ENCODE measurements at regions not wholly inside any gene's neighbourhood (a gene's known extent, or its start where the extent isn't known, plus 50 kb on each side); places are given as distances from the start of the nearest gene placed in this dataset.
A peak's percentile ranks its signal among the peaks of the same experiment; 100 is the strongest.

DNA sequence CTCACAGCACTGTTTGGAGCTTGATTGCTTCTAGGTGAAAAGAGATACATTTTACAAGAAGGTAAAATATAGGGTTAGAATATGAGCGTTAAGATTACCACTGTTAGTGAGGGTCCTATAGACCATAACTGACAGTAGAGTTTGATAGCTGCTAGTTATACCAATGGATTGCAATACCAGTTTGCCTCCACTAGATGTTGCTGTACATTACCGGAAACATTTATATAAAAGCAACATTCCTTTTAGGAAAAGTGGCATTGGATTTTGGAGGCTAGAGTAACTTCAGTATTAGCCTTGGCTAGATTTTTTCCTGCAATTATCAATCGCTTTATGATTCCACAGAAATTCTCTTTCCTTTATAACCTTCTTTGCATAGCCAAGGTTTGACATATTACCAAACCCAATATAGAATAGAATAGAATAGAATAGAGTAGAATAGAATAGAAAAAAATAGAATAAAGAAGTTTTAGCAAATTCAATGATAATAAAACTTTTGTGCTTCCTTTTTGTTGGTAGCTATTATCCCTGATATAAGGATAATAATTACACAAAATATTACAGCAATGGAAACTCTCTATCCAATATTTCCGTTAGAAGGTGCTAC is 1093.6 kb upstream of the ALCAM start:
- Histone ChIP-seq H3K4me1 (no peaks in the 10 kb centered on the region), H3K9me3 (peaks cover 14% of the 10 kb centered on the region), H3K27me3 (ENCODE audit: insufficient read depth in 3 of 3, low read length in 2 of 3) (no peaks in the 10 kb centered on the region), H3K4me3 (no peak overlapping the region), H3K27ac (no peak overlapping the region), H3K36me3 (ENCODE audit: insufficient read depth in 1 of 2, low read depth in 1 of 2) (no peaks in the 10 kb centered on the region)
- WGBS, 3 donors = 64 to 80% (median 65%) methylated on average over 4 of the region's 4 CpGs
- TF ChIP-seq, protein P1, sequence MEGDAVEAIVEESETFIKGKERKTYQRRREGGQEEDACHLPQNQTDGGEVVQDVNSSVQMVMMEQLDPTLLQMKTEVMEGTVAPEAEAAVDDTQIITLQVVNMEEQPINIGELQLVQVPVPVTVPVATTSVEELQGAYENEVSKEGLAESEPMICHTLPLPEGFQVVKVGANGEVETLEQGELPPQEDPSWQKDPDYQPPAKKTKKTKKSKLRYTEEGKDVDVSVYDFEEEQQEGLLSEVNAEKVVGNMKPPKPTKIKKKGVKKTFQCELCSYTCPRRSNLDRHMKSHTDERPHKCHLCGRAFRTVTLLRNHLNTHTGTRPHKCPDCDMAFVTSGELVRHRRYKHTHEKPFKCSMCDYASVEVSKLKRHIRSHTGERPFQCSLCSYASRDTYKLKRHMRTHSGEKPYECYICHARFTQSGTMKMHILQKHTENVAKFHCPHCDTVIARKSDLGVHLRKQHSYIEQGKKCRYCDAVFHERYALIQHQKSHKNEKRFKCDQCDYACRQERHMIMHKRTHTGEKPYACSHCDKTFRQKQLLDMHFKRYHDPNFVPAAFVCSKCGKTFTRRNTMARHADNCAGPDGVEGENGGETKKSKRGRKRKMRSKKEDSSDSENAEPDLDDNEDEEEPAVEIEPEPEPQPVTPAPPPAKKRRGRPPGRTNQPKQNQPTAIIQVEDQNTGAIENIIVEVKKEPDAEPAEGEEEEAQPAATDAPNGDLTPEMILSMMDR (IDR thresholded peaks at IDR 0.05) = peak; percentile 36
- intact Hi-C loops (cut with DNase I) = no loop called here
- ATAC-seq = no peak
- no peak for DNase-seq

DNA sequence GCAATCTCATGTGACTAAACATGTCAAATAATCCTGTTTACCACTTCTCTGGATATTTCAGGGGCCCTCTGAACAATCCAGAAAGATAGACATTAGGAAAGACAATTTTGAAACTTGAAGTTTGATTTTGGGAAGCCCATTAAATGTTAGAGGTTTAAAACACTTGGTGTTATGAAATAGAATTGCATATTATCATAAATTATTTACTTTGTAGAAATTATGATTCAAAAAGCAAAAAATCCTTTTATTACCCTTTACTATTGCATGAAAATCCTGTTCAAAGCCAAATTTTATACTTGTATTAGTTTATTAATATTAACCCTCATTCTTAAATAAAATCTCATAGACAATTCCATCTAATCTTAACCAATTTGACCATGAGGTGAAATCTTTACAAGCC is 1091.5 kb upstream of the ALCAM start:
- Histone ChIP-seq H3K4me3 (no peak overlapping the region), H3K9me3 (peaks cover 14% of the 10 kb centered on the region), H3K4me1 (no peaks in the 10 kb centered on the region), H3K36me3 (ENCODE audit: insufficient read depth in 1 of 2, low read depth in 1 of 2) (no peaks in the 10 kb centered on the region), H3K27ac (no peak overlapping the region), H3K27me3 (ENCODE audit: insufficient read depth in 3 of 3, low read length in 2 of 3) (no peaks in the 10 kb centered on the region)
- TF ChIP-seq, protein P1 (IDR thresholded peaks at IDR 0.05) = no peak
- ATAC-seq (no peak), DNase-seq (no peak)
- intact Hi-C loops (cut with DNase I) = no loop called here

DNA sequence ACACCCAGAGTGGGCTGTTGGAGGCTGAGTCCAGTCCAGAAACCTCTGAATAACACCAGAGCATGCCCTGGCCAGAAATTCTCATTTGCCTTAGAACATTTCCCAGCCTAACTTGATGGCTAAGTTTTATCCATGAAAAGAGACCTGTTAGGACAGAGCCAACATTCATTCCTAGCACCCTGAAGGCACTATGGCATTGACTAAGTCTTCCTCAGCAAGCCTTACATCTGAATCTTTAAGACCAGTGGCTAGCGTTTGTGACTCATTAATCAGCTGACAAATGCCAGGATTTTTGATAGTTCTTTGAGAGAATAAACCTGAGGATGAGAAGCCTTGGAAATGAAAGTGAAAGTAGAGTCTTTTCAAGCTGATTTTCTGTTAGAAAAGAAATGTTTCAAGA is 1087.1 kb upstream of the ALCAM start:
- peaks cover 17% of the 10 kb centered on the region for H3K9me3 ChIP-seq
- H3K4me3 ChIP-seq = no peak overlapping the region
- H3K4me1 ChIP-seq = no peaks in the 10 kb centered on the region
- intact Hi-C loops (cut with DNase I) = no loop called here
- H3K36me3 ChIP-seq (ENCODE audit: insufficient read depth in 1 of 2, low read depth in 1 of 2) = no peaks in the 10 kb centered on the region
- no peak for ATAC-seq
- DNase-seq = no peak
- no peak overlapping the region for H3K27ac ChIP-seq
- WGBS, 3 donors = 32 to 40% (median 37%) methylated on average over 1 of the region's 1 CpG
- no peaks in the 10 kb centered on the region for H3K27me3 ChIP-seq (ENCODE audit: insufficient read depth in 3 of 3, low read length in 2 of 3)
- TF ChIP-seq, protein P1 (IDR thresholded peaks at IDR 0.05) = no peak

DNA sequence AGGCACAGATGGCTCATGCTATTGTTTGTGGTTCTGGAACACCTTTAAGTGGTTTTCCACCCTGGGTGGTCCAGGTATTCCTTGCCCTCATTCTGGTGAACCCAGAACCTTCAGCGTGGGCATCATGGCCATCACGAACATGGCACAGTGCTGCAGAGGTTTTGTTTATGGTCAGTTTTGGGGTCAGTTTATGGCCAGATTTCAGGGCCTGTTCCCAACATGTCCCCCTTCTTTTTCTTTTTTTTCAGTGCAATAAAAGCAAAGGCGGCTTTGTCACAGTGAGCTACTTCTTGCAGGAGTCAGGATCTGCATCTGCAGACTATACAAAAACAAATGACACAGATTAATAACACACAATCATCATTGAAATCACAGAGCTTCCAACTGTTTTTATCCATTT is 1085.0 kb upstream of the ALCAM start:
- no peaks in the 10 kb centered on the region for H3K36me3 ChIP-seq (ENCODE audit: insufficient read depth in 1 of 2, low read depth in 1 of 2)
- intact Hi-C loops (cut with DNase I) = no loop called here
- no peak for DNase-seq
- no peaks in the 10 kb centered on the region for H3K4me1 ChIP-seq
- H3K4me3 ChIP-seq = no peak overlapping the region
- no peak for ATAC-seq
- TF ChIP-seq, protein P1 (IDR thresholded peaks at IDR 0.05) = no peak
- H3K9me3 ChIP-seq = peaks cover 7% of the 10 kb centered on the region
- no peak overlapping the region for H3K27ac ChIP-seq
- 90 to 96% (median 95%) methylated on average over 3 of the region's 3 CpGs for WGBS, 3 donors
- no peaks in the 10 kb centered on the region for H3K27me3 ChIP-seq (ENCODE audit: insufficient read depth in 3 of 3, low read length in 2 of 3)

DNA sequence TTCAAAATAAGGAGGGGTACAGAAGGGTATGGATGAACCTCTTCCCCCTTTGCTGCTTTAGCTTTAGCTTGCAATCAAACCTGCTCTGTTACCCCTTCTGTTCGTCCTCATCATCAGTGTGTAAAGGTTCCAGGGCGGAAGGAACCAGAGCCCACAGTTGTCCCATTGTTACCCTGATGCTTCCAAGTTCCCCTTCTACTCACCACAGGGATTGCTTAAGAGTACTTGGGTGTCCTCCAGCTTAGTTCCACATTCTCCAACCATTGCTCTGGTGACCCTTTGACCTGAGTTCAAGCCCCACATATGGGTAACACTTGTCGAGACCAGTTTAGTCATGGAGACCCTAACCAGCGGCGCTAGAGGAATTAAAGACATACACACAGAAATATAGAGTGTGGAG is 1080.1 kb upstream of the ALCAM start:
- Histone ChIP-seq H3K27me3 (ENCODE audit: insufficient read depth in 3 of 3, low read length in 2 of 3) (no peaks in the 10 kb centered on the region), H3K9me3 (peaks cover 3% of the 10 kb centered on the region), H3K36me3 (ENCODE audit: insufficient read depth in 1 of 2, low read depth in 1 of 2) (no peaks in the 10 kb centered on the region), H3K4me3 (no peak overlapping the region), H3K4me1 (no peaks in the 10 kb centered on the region), H3K27ac (no peak overlapping the region)
- intact Hi-C loops (cut with DNase I) = no loop called here
- ATAC-seq = no peak
- TF ChIP-seq, protein P1 (IDR thresholded peaks at IDR 0.05) = no peak
- no peak for DNase-seq
- 90 to 92% (median 91%) methylated on average over 5 of the region's 5 CpGs for WGBS, 3 donors

Data from psoas muscle (tissue), 7 donors.